ENCODE measurements at regions not wholly inside any gene's neighbourhood (a gene's known extent, or its start where the extent isn't known, plus 50 kb on each side); places are given as distances from the start of the nearest gene placed in this dataset.

DNA sequence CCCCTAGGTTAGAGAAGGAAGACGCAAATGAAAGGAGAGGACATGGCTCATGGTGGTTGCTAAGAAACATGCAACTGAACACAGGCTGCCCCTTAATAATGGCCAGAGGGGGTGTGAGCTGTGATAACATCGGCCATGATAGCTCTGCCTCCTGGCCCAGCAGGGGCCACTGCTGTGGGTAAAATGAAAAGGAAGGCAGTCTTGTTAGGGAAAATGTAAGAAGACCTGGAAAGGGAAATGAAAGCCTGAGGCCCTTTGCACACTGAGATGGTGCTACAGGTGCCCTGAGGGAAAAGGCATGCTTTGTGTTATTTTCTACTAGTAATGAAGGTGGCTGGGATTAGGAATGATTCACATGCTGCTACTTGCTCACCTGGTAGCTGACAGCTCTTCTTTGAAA lies 123.6 kb upstream of the MID1 start:
- H3K36me3 ChIP-seq (ENCODE audit: insufficient read depth, low read length) = no peaks in the 10 kb centered on the region
- H2AFZ ChIP-seq (ENCODE audit: low read depth, low read length) = no peak overlapping the region
- H3K9me3 ChIP-seq (ENCODE audit: insufficient read depth, low read length, severe bottlenecking) = no peaks in the 10 kb centered on the region
- H3K9ac ChIP-seq (ENCODE audit: low read depth, low read length) = no peak overlapping the region
- H3K4me1 ChIP-seq (ENCODE audit: insufficient read depth, low read length) = no peaks in the 10 kb centered on the region
- H4K20me1 ChIP-seq (ENCODE audit: insufficient read depth, low read length) = no peaks in the 10 kb centered on the region
- H3K79me2 ChIP-seq (ENCODE audit: insufficient read depth, low read length) = no peaks in the 10 kb centered on the region
- no peak overlapping the region for H3K4me2 ChIP-seq (ENCODE audit: insufficient read depth, low read length)
- no peak overlapping the region for H3K27ac ChIP-seq (ENCODE audit: low read length)
- no peak for ATAC-seq (ENCODE audit: insufficient read depth, low read depth)
- TF ChIP-seq, protein P1, sequence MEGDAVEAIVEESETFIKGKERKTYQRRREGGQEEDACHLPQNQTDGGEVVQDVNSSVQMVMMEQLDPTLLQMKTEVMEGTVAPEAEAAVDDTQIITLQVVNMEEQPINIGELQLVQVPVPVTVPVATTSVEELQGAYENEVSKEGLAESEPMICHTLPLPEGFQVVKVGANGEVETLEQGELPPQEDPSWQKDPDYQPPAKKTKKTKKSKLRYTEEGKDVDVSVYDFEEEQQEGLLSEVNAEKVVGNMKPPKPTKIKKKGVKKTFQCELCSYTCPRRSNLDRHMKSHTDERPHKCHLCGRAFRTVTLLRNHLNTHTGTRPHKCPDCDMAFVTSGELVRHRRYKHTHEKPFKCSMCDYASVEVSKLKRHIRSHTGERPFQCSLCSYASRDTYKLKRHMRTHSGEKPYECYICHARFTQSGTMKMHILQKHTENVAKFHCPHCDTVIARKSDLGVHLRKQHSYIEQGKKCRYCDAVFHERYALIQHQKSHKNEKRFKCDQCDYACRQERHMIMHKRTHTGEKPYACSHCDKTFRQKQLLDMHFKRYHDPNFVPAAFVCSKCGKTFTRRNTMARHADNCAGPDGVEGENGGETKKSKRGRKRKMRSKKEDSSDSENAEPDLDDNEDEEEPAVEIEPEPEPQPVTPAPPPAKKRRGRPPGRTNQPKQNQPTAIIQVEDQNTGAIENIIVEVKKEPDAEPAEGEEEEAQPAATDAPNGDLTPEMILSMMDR (IDR thresholded peaks at IDR 0.05; ENCODE audit: borderline replicate concordance, extremely low read depth, low read length, poor library complexity, severe bottlenecking) = no peak
- TF ChIP-seq EZH2 (IDR thresholded peaks at IDR 0.05; ENCODE audit: borderline replicate concordance, low read depth, low read length, severe bottlenecking) = no peak
- no peak for DNase-seq
- no peak overlapping the region for H3K4me3 ChIP-seq (ENCODE audit: low read depth in 1 of 2, low read length in 2 of 2)
- H3K27me3 ChIP-seq (ENCODE audit: insufficient read depth, low read length, poor library complexity) = no peaks in the 10 kb centered on the region

DNA sequence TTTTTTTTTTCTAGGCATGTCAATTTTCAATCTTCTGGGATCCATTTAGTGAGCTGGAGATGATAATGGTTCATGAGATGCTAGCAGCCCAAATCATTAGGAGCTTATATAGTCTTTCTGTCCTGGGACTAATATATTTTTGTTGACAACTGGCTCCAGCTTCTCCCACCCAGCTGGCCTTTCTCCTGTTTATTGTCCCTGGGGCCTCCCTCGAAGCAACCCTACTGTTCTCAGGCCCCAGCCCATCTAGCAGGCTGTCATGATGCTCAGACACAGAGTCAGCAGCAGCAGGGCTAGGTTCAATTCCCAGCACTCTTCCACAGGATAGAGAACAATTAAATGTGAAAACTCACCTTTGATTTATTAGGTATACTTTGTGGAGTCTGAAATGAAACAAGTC lies 127.6 kb upstream of the MID1 start:
- no peaks in the 10 kb centered on the region for H3K9me3 ChIP-seq (ENCODE audit: insufficient read depth, low read length, severe bottlenecking)
- no peak overlapping the region for H3K27ac ChIP-seq (ENCODE audit: low read length)
- no peaks in the 10 kb centered on the region for H3K4me1 ChIP-seq (ENCODE audit: insufficient read depth, low read length)
- no peaks in the 10 kb centered on the region for H3K27me3 ChIP-seq (ENCODE audit: insufficient read depth, low read length, poor library complexity)
- H2AFZ ChIP-seq (ENCODE audit: low read depth, low read length) = no peak overlapping the region
- no peaks in the 10 kb centered on the region for H3K79me2 ChIP-seq (ENCODE audit: insufficient read depth, low read length)
- TF ChIP-seq EZH2 (IDR thresholded peaks at IDR 0.05; ENCODE audit: borderline replicate concordance, low read depth, low read length, severe bottlenecking) = no peak
- TF ChIP-seq, protein P1 (IDR thresholded peaks at IDR 0.05; ENCODE audit: borderline replicate concordance, extremely low read depth, low read length, poor library complexity, severe bottlenecking) = no peak
- DNase-seq (no peak), ATAC-seq (ENCODE audit: insufficient read depth, low read depth) (no peak)
- H3K36me3 ChIP-seq (ENCODE audit: insufficient read depth, low read length) = no peaks in the 10 kb centered on the region
- H3K4me3 ChIP-seq (ENCODE audit: low read depth in 1 of 2, low read length in 2 of 2) = no peak overlapping the region
- H4K20me1 ChIP-seq (ENCODE audit: insufficient read depth, low read length) = no peaks in the 10 kb centered on the region
- H3K4me2 ChIP-seq (ENCODE audit: insufficient read depth, low read length) = no peak overlapping the region
- H3K9ac ChIP-seq (ENCODE audit: low read depth, low read length) = no peak overlapping the region

DNA sequence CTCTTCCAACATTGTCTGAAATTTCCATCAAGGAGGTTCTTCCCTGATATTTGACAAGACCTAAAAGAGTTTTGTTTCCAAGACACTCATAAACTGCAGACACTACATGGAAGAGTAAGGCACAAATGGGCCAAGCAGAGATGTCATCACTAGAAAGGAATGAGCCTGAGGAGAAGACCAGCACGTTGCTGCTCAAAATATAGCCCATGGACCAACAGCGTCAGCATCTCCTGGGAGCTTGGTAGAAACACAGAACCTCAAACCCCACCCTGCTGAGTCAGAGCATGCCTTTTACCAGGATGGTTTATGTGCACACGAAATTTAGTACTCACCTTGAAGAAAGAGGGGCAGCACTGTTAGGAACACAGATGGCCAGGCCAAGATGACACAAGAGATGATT lies 128.7 kb upstream of the MID1 start:
- Histone ChIP-seq H3K9me3 (ENCODE audit: insufficient read depth, low read length, severe bottlenecking) (no peaks in the 10 kb centered on the region), H2AFZ (ENCODE audit: low read depth, low read length) (no peak overlapping the region), H3K4me3 (ENCODE audit: low read depth in 1 of 2, low read length in 2 of 2) (no peak overlapping the region), H3K36me3 (ENCODE audit: insufficient read depth, low read length) (no peaks in the 10 kb centered on the region), H3K79me2 (ENCODE audit: insufficient read depth, low read length) (no peaks in the 10 kb centered on the region), H4K20me1 (ENCODE audit: insufficient read depth, low read length) (no peaks in the 10 kb centered on the region), H3K4me1 (ENCODE audit: insufficient read depth, low read length) (no peaks in the 10 kb centered on the region), H3K4me2 (ENCODE audit: insufficient read depth, low read length) (no peak overlapping the region), H3K27ac (ENCODE audit: low read length) (no peak overlapping the region), H3K9ac (ENCODE audit: low read depth, low read length) (no peak overlapping the region), H3K27me3 (ENCODE audit: insufficient read depth, low read length, poor library complexity) (no peaks in the 10 kb centered on the region)
- TF ChIP-seq, protein P1 (IDR thresholded peaks at IDR 0.05; ENCODE audit: borderline replicate concordance, extremely low read depth, low read length, poor library complexity, severe bottlenecking) = no peak
- TF ChIP-seq EZH2 (IDR thresholded peaks at IDR 0.05; ENCODE audit: borderline replicate concordance, low read depth, low read length, severe bottlenecking) = no peak
- ATAC-seq (ENCODE audit: insufficient read depth, low read depth) (no peak), DNase-seq (no peak)

DNA sequence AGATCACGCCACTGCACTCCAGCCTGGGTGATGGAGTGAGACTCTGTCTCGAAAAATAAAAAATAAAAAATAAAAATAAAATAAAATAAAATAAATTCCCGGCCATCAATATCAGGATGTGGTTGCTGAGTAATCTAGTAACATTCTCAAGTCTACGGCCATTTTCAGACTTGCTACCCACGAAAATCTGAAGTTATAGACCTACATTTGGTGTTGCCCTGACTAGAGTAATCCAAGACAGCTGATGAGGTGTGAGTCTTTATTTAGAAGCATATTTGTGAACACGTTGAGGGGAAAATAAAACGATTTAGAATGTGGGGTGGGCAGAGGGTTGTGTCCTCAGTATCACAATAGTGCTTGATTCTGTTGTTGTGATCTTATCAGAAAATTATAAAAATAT lies 130.2 kb upstream of the MID1 start:
- Histone ChIP-seq H3K4me3 (ENCODE audit: low read depth in 1 of 2, low read length in 2 of 2) (no peak overlapping the region), H3K27ac (ENCODE audit: low read length) (no peak overlapping the region), H3K79me2 (ENCODE audit: insufficient read depth, low read length) (no peaks in the 10 kb centered on the region), H2AFZ (ENCODE audit: low read depth, low read length) (no peak overlapping the region), H3K9me3 (ENCODE audit: insufficient read depth, low read length, severe bottlenecking) (no peaks in the 10 kb centered on the region), H3K4me2 (ENCODE audit: insufficient read depth, low read length) (no peak overlapping the region), H3K9ac (ENCODE audit: low read depth, low read length) (no peak overlapping the region), H4K20me1 (ENCODE audit: insufficient read depth, low read length) (no peaks in the 10 kb centered on the region), H3K27me3 (ENCODE audit: insufficient read depth, low read length, poor library complexity) (no peaks in the 10 kb centered on the region), H3K4me1 (ENCODE audit: insufficient read depth, low read length) (no peaks in the 10 kb centered on the region), H3K36me3 (ENCODE audit: insufficient read depth, low read length) (no peaks in the 10 kb centered on the region)
- DNase-seq (no peak), ATAC-seq (ENCODE audit: insufficient read depth, low read depth) (no peak)
- TF ChIP-seq, protein P1 (IDR thresholded peaks at IDR 0.05; ENCODE audit: borderline replicate concordance, extremely low read depth, low read length, poor library complexity, severe bottlenecking) = no peak
- TF ChIP-seq EZH2 (IDR thresholded peaks at IDR 0.05; ENCODE audit: borderline replicate concordance, low read depth, low read length, severe bottlenecking) = no peak

All from DND-41 (cell line).